ENCODE measurements at regions not wholly inside any gene's neighbourhood (a gene's known extent, or its start where the extent isn't known, plus 50 kb on each side); places are given as distances from the start of the nearest gene placed in this dataset.
"Not testable (repeated sequence)": the region's sequence is repeated elsewhere in the genome, so short reads cannot be mapped to it uniquely, and the experiment has no call there.

DNA sequence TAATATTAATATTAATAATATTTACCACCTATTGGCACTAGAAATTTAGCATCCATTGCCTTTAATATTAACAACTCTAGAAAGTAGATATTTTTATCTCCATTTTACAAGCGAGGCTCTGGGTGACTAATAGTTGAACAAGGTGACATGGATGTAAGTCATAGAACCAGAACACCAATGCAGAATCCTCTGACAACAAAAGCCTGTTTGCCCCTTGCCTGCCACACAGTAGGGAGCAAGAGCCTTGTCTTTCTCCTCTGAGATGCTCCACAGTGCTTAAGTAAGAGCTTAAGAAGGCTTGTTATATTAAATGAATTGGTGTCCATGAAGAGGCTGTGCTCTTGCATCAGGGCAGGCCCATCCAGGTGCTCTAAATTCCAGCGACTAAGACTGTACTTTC lies 51.2 kb upstream of the LBX1 start:
- DNase-seq, result no peak

DNA sequence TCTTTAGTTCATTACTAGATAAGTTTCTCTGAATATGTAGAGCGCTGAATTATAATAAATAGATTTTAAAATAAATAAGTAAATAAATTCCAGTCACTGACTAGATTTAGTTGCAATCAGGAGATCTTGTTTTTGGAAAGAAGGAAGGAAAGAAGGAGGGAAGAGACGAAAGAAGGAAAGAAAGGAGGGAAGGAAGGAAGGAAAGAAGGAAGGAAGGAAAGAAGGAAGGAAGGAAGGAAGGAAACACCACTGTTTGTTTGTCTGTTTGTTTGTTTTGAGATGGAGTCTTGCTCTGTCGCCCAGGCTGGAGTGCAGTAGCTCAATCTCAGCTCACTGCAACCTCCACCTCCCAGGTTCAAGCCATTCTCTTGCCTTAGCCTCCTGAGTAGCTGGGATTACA lies 51.7 kb upstream of the LBX1 start:
- not testable (repeated sequence) for DNase-seq

DNA sequence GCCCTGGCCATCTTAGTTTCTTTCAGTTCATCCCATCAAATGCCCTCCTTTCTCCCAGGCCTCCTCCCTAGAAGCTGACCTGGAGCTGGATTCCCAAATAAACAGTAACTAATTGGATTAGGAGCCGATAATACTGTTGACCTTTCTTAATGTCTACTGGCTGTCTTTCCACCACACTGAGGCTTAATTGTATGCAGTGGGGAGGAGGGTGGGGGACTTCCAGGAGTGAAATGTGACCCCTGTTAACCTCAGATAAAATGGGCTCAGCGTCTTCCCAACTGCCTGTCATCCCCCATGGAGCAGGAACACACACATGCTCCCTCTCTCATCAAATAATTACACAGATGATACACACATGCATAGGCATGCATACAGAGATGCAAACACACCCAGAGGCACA lies 53.7 kb upstream of the LBX1 start:
- DNase-seq, result no peak

DNA sequence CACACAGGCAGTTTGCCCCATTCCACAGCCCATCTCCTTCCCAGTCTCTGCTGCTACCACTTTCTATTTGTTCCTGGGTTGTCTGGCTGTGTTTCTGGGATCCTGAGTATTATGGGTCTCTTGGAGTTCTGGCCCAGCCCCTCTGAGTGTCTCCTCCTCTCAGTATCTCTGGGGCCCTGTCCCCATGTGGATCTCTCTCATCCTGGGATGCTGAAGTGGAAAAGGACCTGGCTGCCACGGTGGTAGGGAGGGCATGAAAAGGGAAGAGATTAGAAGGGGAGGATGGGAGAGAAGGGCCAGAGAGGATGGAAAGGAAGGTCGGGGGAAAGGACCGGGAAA lies 54.5 kb upstream of the LBX1 start:
- no peak for DNase-seq

DNA sequence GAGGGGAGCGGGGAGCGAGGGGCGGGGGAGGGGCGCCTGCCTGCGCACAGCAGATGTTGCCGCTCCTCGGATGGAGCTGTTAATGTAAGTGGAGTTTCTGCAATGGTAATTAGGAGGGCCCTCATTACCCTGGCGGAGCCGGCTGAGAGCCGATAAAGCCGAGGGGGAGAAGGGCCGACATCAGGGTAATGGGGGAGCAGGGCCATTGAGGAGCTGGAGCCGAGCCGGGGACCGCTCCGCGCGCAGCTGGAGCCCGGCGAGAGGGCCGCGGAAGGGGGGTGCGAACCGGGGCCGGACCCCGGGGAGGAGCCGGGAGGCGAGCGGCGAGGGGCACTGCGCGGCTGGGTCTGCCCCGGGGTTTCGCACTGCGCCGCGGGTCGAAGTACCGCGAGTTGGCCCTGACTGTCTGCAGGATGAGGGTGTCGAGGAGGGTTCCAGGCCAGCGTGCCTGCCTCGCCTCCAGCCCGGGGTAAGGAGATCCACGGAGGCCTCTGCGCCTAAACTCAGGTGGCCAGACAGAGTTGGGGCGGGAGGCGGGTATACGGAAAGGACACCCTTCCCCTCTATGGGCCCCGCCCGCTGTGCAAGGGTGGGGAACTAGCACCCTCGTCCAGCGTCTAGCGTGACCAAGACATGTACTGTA lies 55.0 kb upstream of the LBX1 start:
- no peak for DNase-seq

DNA sequence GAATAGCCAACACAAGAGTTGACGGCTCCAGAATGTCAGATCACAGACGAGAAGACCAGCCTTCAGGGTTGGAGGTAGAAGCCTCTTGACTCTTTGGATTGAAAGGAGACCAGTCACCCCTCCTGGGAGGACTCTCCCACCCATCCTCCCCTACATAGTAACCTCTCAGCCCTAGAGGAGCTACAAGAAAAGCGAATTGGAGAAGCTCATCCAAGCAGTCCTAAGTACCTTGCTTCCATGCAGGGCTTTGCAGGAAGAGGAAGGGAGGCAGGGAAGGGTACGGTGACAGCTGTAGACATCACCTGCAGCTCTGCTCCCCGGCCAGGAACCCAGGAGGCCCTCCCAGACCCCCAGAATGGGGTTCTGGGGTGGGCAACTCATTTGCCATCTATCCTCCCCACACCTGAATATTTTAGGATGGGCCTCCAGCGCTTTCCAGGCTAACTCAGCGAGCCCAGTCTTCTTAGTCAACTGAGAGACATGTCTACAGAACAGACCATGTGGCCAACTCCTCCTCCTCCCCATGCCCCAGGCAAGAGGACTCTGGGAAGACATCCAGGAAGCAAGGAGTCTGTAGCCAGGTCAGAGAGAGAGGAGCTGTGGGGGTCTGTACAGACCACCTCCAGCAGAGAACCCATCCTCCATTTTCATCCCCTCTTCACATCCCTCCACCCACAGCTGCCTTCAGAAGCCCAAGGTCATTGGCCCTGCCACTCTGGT lies 55.6 kb upstream of the LBX1 start:
- DNase-seq, result no peak

DNA sequence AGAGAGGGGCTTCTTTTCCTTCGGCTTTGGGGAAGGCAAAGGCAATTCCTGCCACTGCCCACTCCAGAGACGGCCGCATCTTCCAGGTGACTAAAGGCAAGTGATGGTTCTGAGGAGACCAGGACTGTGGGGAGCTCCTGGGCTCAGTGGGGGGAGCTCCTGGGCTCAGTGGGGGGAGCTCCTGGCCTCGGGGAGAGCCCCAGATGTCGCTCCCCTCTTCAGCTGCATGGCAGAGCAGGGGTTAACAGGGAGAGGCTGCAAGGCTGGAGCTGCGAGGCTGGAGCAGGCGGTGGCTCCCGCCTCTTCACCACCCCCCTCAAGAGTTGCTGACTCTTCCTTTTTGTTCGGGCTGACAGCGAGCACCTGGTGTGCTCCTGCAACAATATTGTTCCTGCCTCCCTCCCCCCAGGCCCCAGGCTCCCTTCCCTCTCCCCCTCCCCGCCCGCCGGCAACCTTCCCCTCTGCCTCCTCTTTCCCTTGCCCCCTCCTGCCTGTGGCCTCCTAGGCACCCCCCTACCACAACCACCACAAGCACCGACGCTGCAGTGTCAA lies 56.3 kb upstream of the LBX1 start:
- DNase-seq, result no peak

DNA sequence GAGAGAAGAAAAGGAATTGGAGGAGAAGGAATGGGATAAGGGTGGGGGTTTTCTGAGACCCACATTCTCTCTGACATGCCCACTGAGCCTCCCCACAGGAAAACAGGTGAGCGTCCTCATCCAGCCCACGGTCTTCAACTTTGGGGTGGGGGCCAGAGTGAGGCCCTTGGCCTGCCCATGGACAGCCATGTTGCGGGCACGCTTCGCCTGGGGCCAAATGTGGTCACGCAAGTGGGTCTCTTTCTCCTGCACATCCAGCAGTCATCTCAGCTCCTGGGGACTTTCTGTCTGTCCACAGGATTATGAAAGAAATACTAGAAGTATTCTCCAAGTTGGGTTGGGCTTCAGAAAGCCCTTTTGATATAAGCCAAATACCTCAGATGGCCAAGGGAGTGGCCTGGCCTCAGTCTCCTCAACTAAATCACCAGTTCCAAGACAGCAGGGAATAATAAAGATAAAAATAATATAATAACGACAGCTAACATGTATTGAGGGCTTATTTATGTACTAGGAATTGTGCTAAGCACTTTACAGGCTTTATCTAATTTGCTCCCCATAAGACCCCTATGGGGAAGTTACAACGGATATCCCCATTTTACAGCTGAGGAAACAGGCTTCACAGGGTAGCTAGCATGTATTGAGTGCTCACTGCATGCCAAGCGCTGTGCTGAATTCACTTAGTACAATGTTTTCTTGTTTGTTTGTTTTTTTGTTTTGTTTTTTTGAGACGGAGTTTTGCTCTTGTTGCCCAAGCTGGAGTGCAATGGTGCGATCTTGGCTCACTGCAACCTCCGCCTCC lies 57.2 kb upstream of the LBX1 start:
- DNase-seq, result no peak

DNA sequence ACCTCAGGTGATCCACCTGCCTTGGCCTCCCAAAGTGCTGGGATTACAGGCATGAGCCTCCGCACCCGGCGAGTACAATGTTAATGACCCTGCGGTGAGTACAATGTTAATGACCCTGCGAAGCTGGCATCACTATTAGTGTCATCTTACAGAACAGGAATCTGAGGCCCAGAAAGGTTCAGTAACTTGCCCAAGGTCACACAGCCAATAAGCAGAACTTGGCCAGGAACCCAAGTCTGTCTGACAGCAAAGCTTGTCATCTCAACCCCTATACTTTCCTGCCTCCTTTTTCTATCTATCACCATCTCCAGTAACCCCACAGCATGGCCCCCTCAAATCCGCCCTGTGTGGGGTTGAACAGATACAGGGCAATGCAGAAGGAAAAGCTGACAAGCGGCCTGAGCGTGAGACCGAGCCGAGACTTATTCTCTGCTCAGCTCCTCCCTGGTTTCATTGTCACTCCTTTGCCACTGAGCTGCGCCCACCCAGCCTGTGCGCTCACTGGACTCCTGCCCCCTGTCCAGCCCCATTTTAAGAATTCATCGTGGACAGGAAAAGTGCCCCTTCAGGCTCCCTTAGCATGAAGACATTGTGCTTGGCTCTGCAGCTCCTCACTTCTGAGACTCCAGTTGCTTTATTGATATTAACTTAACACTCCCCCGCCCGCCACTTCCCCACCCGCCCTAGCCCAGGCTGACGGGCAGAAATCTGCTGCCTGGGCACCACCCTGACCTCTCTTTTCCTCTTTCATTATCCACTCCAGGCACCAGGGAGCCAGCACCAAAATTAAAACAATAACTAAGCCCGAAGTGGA lies 58.1 kb upstream of the LBX1 start:
- DNase-seq, result no peak

DNA sequence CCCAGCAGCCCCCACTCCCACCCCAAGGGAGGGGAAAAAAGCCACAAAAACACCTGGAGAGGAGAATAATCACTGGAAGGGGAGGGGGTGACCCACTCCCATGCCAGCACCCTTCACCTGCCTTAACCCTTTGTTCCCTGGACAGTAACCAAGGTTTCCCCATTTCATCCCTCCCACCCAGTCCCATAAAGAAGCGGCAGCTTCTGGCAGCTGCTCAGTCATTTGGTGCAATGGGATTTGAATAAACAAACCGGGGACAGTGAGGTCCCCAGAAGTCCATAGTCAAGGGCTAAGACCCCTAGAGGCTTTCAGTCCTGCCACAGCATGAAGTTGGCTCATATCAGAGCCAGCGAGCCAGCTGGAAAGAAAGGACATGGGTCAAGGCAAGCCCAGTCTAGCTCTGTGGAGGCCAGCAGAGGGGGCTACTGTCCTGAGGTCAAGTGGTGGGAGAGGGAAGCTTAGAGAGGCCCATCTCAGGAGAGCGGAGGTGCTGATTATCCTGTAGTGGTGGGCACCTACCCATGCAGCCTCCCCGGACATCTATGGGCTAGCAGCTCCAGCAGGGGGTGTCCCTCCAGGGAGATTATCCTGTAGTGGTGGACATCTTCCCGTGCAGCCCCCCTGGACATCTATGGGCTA lies 58.9 kb upstream of the LBX1 start:
- DNase-seq, result no peak

DNA sequence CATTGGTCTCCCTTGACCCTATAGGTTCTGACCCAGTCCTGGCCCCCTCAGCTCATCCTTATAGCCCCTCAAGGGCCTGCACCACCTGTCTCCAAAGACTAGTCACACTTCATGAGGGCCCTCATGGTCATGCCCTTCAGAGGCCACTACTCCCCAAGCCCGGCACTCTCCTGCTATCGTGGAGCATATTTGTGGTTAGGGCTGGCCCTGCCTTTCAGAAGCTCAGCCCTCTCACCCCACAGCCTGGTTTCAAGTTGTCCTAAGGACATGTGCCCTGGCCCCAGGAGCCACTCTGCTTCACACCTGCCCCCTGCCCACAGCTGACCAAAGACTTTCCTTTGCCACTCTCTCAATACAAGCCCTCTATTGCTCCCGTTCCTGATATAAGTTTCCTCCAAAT lies 60.3 kb upstream of the LBX1 start:
- no peak for DNase-seq

DNA sequence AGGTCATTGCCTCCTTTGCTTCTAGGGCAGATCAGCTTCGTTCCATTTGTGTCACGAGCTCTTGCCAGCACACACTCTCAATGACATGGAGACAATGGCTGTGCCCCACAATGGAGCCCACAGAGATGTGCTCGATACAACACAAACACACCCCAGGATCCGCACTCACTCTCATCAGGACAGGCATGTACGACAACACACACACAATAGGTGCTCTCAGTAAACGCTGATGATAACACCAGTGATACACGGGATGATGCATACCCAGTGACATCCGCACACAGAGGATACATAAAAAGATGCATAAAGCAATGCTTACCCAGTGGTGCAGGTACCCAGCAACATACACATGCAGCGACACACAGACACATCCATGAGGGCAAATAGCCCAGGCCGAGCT lies 61.2 kb upstream of the LBX1 start:
- DNase-seq, result no peak

DNA sequence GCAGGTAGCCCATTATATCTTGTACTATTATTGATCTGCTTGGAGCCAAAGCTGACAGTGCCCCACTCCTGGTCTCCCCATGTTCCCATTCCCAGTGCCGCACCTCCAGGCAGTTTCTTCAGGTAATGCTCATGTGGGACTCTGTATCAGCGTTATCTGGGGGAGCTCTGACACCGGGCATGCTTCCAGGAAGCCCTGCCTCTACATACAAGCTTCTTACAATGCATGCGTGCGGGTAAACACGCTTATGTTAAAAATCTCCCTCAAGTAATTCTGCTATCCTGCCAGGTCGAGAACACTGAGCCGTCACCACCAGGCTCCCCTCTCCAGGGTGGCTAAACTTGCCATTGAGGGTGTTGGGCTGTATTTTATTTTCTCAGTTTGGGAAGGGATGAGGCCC lies 61.6 kb upstream of the LBX1 start:
- no peak for DNase-seq

DNA sequence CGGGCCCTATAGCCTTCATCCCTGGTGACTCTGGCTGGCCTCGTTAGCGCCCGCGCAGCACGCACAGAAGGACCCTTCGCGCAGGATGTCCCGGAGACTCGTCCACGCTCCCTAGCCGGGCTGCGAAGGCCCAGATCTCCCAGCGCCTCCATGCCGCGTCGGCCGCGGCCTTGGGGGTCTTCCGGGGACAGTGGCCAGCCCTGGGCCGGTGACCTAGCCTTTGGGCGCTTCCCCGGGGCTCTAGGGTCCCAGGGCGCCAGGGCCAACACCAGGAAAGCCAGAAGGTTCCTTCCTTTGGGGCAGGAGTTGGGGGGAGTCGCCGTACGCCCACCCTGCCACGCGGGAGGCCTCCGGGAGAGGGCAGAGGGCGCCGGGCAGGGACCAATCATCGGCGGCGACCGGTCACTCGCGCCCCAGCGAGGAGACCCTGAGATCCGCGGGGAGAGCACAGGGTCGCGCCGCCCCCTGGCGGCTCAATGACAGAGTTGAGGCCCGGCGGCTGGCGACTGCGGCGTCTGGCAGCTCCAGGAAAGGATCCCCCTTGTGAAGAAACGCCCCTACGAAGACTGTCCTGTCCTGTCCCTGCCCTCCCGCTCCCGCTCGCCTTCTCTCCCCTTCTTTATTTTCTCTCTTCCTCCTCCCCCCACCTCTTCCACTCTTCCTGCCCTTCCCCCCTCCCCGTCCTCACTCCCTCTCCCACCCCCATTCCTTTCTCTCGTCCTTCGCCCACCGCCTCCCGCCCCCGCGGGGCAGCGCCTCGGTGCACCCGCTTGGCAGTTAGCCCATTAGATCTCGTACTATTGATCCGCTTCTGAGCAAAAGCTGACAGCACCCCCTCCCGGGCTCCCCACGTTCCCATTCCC lies 62.3 kb upstream of the LBX1 start:
- DNase-seq, result peak; percentile 45

DNA sequence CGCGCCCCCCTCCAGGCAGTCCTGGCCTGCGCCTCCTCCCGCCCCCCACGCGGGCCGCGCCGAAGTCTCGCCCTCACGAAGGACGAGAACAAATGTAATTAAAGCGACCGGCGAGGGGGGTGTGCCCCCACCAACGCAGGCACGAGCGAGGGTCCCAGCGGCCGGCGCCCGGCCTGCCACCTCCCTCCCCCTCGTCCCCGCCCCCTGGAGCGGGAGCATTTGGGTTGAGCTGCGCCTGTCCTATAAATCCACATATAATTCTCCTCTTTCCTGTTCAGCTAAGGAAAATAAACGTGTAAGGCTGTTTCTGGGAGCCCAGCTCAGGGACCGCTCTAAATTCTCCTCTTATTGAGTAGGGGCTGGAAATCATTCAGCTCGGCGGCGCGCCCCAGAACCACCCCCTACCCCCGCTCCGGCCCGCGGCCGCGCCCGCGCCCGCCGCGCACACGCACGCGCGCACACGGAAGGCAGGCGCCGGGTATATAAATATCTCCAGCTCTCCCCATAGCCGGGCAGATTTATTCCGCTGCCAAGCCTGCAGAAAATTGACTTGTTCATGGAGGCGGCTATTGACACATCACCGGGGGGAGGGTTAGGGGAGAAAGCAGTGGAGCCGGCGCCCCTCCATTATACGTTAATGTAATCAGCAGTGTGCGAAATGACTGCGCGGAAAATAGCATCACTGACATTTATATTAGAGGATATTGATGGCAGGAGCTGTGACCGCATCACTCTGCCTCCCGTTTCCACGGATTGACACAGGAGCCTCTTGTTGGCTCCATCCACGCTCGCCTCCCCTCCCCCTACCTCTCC lies 61.6 kb upstream of the BTRC start:
- no peak for DNase-seq

DNA sequence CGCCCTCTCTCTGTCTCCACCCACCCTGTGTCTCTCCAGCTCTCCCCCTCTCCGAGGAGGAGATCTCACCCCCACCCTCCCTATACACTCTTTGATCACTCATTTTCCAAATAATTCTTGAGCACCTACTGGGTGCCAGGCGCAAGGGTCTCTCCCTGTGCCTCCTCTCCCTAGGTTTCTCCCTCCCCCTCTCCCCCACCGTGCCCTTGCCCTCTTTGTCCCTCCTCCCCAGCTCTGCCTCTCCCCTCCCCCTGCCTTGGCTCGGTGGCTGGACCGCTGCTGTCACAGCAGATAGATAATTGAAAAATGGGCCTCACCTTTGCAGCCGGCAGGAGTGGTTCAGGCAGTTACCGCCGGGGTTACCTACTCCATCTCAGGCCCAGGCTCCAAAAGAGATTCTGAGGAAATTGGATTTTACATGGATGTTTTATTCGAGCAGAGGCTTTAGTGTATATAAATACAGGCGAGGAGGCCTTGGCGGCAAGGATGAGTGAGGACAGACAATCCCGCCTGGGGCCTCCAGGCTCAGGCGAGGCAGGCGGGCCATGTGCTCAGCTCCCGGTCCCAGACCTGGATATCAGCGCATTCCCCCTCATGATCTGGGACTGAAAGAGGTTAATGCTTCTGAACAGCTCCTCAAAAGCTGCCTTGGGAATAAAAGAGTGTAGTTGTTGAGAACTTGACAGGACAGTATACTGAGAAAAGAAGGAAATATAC lies 60.8 kb upstream of the BTRC start:
- DNase-seq, result no peak

DNA sequence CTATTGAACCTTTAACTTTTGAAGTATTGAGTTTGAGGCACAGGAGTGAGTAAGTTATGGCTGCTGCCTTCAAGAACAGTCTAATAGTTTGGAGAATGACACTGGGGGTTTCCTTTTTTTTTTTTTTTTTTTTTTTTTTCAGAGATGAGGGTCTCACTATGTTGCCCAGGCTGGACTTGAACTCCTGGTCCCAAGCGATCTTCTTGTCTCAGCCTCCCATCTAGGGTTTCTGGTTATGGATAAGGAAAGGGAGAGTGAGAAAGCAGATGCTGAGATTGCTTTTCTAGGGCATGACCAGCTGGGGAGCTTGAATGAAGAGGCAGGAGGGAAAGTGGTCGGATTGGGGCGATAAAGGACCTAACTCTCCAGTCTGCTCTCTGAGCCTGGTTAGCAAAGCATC lies 59.9 kb upstream of the BTRC start:
- DNase-seq, result no peak

DNA sequence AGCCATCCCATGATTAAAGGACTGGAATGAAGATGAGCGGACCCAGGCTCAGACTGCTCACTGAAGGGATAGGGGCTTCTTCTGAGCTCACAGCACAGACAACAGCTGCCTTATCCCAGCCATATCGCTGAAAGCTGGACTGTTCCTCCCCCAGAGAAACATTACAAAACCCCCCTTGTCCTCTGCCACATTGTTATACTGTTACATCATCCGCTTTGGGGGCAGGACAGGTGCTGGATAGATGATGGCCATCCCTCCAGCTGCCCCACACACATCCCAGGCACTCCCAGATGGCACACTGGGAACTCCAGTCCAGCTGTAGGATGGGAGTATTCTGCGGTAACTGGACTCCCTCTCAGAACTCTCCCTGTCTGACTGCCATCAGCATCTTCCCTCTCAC lies 58.7 kb upstream of the BTRC start:
- no peak for DNase-seq

DNA sequence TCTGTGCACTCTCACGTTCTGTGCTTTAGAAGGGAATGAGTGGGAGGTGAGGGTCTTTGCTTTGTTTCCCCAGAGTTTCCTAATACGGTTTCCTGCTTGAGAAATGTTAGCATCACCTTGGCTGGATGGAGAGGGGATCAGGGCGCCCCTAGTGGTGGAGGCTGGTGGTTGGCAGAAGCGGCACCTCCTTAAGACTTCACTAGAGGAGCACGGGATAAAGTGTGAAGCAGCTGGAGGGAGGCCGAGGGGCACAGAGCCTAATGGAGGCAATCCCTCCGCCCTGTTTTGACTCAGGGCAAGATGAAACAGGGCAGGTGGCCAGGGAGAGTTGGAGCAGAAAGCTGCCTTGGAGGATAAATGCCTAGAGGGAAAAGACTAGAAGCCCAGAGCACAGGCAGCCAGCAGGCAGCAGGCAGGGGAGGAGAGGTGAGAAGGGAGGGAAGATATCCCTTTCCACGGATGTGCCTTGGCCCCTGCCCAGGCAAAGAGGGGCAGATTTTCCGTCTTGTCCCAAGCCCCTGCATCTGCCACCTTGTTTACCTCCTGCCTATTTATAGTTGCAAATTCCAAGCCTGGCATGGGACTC lies 56.0 kb upstream of the BTRC start:
- DNase-seq, result peak; percentile 78

DNA sequence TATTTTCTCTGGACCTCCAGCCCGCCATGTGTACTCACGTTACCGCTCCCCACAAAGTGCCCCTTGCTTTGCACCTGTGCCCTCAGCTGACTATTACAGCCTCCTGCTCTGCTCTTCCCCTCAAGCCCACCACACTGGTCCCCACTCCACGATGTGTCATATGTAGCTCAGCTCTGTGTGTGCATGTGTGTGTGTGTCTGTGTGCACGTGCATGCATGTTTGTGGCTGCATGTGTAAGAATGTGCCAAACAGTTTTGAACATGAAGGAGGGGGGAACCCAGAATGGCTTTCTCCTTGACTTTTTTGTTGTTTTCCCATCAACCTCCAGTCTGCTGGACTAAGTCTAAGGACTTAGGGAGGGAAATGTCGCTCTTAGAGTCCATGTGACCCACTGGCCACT lies 54.8 kb upstream of the BTRC start:
- no peak for DNase-seq
